Breast epithelium (tissue), 4 donors: ENCODE measurements at regions not wholly inside any gene's neighbourhood (a gene's known extent, or its start where the extent isn't known, plus 50 kb on each side); places are given as distances from the start of the nearest gene placed in this dataset.

Experiments
- DNase-seq, 2 donors: peaks; one replicate each; pipeline ENCODE4 v3.0.0-alpha.2; 2019; ENCODE audit warnings: low spot score in 2 of 2
- H3K27ac ChIP-seq, 2 donors: fragments of 200-600 bp; sonication (generic) in 1 of 2; one replicate each; pipeline ENCODE4 v1.5.1; 2016 to 2019; ENCODE audit warnings: mild to moderate bottlenecking in 1 of 2
- H3K27me3 ChIP-seq, 2 donors: fragments of 200-600 bp; sonication (generic) in 1 of 2; one replicate each; pipeline versions ENCODE4 v1.5.1 to v1.6.0; 2017 to 2019; ENCODE audit warnings: control low read depth in 1 of 2, mild to moderate bottlenecking in 1 of 2
- H3K36me3 ChIP-seq: fragments of 200-600 bp; one replicate; pipeline ENCODE4 v1.5.1; 2019
- H3K4me1 ChIP-seq, 2 donors: fragments of 200-600 bp; sonication (generic); one replicate each; pipeline ENCODE4 v1.5.1; 2016 to 2019; ENCODE audit warnings: control low read depth in 1 of 2
- H3K4me3 ChIP-seq, 3 donors: fragments of 200-600 bp; sonication (generic); 1 replicate in 2 of 3; 2 replicates in 1 of 3; pipeline ENCODE4 v1.5.1; 2016 to 2019; ENCODE audit warnings: mild to moderate bottlenecking in 3 of 3, moderate library complexity in 2 of 3
- H3K9me3 ChIP-seq, 2 donors: fragments of 200-600 bp; sonication (generic) in 1 of 2; one replicate each; pipeline ENCODE4 v1.5.1; 2016 to 2019; ENCODE audit warnings: control low read depth in 1 of 2
- CTCF ChIP-seq, 3 donors: fragments of 450-650 bp; IDR thresholded peaks; one replicate each; pipeline ENCODE4 v1.5.1; 2016 to 2017; ENCODE audit warnings: antibody characterized with exemption in 3 of 3, mild to moderate bottlenecking in 3 of 3, moderate library complexity in 3 of 3
- POLR2A ChIP-seq: fragments of 450-650 bp; IDR thresholded peaks from one replicate; pipeline ENCODE4 v1.6.1; 2016; ENCODE audit warnings: antibody characterized with exemption, mild to moderate bottlenecking, moderate library complexity
- POLR2AphosphoS5 ChIP-seq, 3 donors: sonication (generic); formaldehyde crosslinking; IDR thresholded peaks; one replicate each; pipeline ENCODE4 v1.6.1; 2017; ENCODE audit warnings: antibody characterized with exemption in 3 of 3
- intact Hi-C: fragments of 100-400 bp; cut with DNase I; formaldehyde crosslinking; loops from one replicate; pipeline ENCODE4 v1.15.1; 2023; ENCODE audit warnings: low total_unique reads

GRCh38 chr18:67143028-67143427, 373.5 kb downstream of the DSEL start:
- no peaks in the 10 kb centered on the region for H3K4me1 ChIP-seq
- no peak for DNase-seq
- H3K4me3 ChIP-seq, result no peak overlapping the region
- no peak for TF ChIP-seq POLR2A
- no peak for TF ChIP-seq CTCF (IDR thresholded peaks at IDR 0.05)
- no peak for TF ChIP-seq POLR2AphosphoS5 (IDR thresholded peaks at IDR 0.05)
- H3K9me3 ChIP-seq, result no peaks in the 10 kb centered on the region
- H3K27ac ChIP-seq, result no peak overlapping the region
- H3K27me3 ChIP-seq, result no peaks in the 10 kb centered on the region
- intact Hi-C loops, result no loop called here
- no peaks in the 10 kb centered on the region for H3K36me3 ChIP-seq

DNA sequence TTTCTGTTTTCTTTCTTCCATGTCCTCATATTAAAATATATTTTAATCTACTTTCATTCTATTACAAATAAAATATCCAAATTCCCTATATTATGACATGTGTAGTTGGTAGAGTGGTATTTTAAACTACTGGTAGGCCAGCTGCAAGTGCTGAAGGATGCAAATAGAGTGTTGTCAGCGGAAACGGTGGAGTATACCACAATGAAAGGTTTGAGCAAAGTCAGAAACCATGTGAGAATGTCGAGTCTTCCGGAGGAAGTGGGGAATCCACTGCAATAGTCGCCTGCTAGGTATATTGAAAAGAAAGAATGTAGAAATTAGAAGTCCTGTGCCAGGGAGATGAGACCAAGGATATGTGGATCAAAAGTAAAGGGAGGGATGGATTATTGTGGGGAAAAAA, 373.9 kb downstream of the DSEL start:
- Histone ChIP-seq H3K27ac (no peak overlapping the region), H3K4me1 (no peaks in the 10 kb centered on the region), H3K36me3 (no peaks in the 10 kb centered on the region), H3K9me3 (no peaks in the 10 kb centered on the region), H3K27me3 (no peaks in the 10 kb centered on the region), H3K4me3 (no peak overlapping the region)
- intact Hi-C loops, result no loop called here
- TF ChIP-seq POLR2AphosphoS5 (IDR thresholded peaks at IDR 0.05), result no peak
- no peak for TF ChIP-seq CTCF (IDR thresholded peaks at IDR 0.05)
- no peak for TF ChIP-seq POLR2A
- DNase-seq, result no peak

DNA sequence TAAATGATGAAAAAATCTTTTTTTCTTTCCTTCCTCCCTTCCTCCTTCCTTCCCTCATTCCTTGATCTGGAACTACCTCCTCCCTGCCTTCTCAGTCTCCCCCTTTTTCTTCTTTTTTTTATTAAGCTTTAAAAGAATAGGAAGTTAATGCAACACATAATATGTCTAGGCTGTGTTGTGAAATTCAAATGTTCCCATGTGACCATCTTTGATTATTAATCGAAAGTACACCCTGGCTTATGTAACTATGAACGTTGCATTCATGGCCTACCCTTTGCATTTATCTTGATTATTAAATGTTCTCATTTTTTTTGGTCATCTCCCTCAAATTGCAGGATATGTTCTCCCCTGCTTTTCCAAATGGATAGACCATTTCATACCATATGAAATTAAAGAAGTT, 376.0 kb downstream of the DSEL start:
- TF ChIP-seq POLR2AphosphoS5 (IDR thresholded peaks at IDR 0.05), result no peak
- TF ChIP-seq POLR2A, result no peak
- TF ChIP-seq CTCF (IDR thresholded peaks at IDR 0.05), result no peak
- DNase-seq, result no peak
- intact Hi-C loops, result no loop called here
- Histone ChIP-seq H3K9me3 (no peaks in the 10 kb centered on the region), H3K4me3 (no peak overlapping the region), H3K27ac (no peak overlapping the region), H3K4me1 (no peaks in the 10 kb centered on the region), H3K36me3 (no peaks in the 10 kb centered on the region), H3K27me3 (no peaks in the 10 kb centered on the region)

DNA sequence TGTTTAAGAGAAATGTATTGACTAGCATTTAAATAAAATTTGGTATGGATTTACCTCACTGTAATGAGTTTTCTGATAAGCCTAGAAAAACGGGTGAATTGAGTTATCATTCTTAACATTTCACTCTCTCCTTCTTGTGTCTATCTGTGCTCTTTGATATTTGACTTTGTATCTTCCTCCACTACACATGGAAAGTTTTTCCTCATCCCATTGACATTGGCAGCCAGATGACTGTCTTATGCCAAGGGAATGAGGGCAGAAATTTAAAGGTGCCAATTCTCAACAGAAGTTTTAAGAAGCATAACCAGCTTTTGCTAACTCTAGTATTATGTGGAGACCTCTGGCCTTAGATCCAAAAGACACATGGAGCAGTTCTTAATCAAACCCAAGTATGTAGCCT, 376.6 kb downstream of the DSEL start:
- no peak overlapping the region for H3K27ac ChIP-seq
- intact Hi-C loops, result no loop called here
- H3K4me1 ChIP-seq, result no peaks in the 10 kb centered on the region
- no peak overlapping the region for H3K4me3 ChIP-seq
- no peaks in the 10 kb centered on the region for H3K27me3 ChIP-seq
- no peak for DNase-seq
- no peaks in the 10 kb centered on the region for H3K9me3 ChIP-seq
- TF ChIP-seq CTCF (IDR thresholded peaks at IDR 0.05) (no peak), POLR2A (no peak), POLR2AphosphoS5 (IDR thresholded peaks at IDR 0.05) (no peak)
- H3K36me3 ChIP-seq, result no peaks in the 10 kb centered on the region

DNA sequence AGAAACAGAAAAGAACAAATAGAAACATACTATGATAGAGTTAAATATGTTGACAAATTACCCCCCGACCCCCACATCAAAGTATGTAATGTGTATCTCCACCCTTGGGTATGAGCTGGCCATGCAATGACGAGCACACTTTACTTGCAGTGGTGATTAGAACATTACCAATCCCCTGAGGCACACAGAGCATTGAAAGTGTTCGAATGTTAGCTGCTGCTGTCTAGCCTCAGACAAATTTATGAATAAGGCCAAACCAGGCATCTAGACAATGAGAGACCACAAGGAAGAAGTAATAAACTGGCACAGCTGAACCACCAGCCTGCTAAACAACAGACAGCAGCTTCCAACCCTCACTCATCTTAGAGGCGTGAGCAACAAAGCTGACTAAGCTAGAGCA, 380.5 kb downstream of the DSEL start:
- H3K27ac ChIP-seq, result no peak overlapping the region
- intact Hi-C loops, result no loop called here
- H3K36me3 ChIP-seq, result no peaks in the 10 kb centered on the region
- no peaks in the 10 kb centered on the region for H3K9me3 ChIP-seq
- no peaks in the 10 kb centered on the region for H3K27me3 ChIP-seq
- TF ChIP-seq POLR2AphosphoS5 (IDR thresholded peaks at IDR 0.05) (no peak), CTCF (IDR thresholded peaks at IDR 0.05) (no peak), POLR2A (no peak)
- DNase-seq, result no peak
- H3K4me1 ChIP-seq, result no peaks in the 10 kb centered on the region
- no peak overlapping the region for H3K4me3 ChIP-seq
